GM19351 (cell line): ENCODE measurements at regions not wholly inside any gene's neighbourhood (a gene's known extent, or its start where the extent isn't known, plus 50 kb on each side); places are given as distances from the start of the nearest gene placed in this dataset.
"Not testable (repeated sequence)": the region's sequence is repeated elsewhere in the genome, so short reads cannot be mapped to it uniquely, and the experiment has no call there.

Experiments
- ATAC-seq: cut with Tn5 transposase; IDR thresholded peaks from one replicate; pipeline ENCODE4 v1.9.1; 2021; ENCODE audit warnings: mild to moderate bottlenecking, moderate library complexity; ENCODE audit not compliant: unreplicated experiment

DNA sequence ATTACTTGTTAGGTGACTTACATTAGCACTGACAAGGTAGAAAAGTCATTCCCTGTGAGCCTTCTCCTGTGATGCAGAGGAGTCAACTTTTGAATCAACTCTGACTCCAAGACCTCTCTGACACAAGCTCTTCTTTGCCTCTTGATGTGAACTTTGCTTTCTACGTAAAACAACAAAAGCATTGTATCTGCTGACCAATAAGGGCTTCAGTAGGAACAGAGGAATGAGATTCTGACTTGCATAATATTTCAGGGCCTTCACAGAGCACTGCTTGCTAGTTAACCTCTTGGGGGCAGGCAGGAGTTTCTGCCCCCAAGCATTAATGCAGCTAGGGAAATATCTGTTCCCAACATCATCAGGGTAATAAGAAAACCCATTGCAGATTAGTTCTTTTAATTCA lies 791.5 kb downstream of the BCL11A start:
- no peak for ATAC-seq

DNA sequence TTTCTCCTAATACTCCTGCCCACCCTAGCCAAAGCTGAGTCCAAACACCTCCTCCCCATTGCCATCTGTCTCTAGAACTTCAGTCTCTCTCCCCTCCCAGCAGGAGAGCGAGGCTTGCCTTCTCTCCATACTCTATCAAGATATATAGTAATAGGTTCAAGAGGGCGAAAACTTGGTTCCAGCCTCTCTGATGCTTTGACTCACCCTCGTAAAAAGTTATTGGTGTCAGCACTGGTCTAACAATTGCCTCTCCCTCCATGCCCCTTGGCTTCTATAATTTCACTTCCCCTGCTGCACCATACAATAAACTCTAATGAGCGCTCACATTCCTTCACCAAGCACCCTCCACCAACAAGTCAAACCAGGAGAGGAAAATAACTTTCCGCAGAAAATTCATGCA lies 797.3 kb downstream of the BCL11A start:
- no peak for ATAC-seq

DNA sequence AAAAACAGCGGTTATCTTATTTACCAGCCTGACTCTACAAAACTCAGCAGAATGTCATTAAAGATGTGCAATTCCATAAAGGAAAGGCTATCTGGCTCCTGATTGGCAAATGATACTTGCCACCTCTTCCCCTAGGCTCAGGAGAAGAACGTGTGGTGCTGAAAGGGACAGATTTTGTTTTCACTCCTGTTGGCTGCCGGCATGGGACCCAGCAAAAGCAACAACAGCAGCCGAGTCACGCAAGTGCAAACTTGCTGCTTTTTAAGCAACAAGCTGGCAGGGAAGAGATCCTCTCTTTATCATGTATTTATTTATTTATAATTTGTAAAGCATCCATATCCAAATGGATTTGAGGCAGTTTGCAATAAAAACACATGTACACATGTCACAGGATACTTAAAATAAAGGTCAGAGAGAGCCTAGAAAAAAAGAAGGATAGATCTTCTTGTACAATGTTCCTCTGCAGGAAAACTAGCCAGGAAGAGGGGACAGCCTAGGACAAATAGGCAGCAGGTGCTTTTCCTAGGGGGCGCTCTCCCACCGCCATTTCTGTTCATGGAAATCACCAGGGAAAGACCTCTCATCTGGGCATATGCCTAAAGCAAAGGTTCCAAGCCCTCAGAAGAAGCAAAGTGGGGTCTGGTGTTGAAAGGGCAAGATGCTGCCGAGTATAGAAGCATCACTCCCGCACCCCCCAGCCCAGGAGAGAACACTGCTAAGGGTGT lies 799.3 kb downstream of the BCL11A start:
- ATAC-seq, result no peak

DNA sequence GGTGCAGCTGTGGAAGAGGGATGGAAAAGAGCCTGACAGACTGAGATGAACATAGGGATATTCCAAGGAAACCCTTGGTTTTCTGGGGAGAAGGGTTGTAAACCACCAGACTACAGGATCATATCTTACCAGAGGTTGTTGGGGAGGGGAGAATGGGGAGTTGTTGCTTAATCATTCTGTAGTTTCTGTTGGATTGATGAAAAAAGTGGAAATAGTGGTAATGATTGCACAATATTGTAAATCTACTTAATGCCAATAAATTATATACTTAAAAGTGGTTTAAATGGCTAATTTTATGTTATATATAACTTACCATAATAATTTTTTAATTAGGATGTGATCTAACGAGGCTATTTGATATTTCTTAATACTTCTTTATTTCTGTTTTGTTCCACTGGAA lies 800.9 kb downstream of the BCL11A start:
- ATAC-seq, result no peak

DNA sequence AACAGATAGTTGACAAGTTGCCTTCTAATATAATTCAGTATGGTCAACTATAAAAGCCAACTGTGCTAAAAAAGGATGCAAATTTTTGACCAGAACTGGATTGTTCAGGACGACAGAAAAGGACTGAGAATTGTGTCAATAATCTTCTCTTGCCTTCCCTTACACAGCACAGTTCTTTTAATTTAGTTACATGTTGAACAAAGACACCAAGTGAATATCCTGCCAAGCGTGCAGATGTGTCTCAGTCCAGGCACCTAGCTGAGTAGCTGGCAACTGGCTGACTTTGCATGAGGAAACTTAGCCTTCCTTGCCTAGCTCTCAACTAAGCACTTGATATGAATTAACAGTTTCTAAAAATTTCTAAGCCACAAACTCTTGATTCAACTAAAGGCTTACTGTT lies 801.4 kb downstream of the BCL11A start:
- ATAC-seq, result no peak

DNA sequence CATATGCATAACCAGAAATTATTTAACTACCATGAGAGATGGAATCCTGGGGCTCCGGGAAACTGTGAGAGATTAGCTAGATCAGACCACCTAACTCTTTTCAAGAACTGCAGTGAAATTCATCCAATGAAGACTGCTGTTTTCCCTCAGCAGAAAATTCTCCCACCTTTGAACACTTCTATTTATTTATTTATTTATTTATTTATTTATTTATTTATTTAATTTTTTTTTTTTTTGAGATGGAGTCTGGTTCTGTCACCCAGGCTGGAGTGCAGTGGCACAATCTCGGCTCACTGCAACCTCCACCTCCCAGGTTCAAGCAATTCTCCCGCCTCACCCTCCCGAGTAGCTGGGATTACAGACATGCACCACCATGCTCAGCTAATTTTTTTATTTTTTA lies 802.2 kb downstream of the BCL11A start:
- ATAC-seq, result not testable (repeated sequence)

DNA sequence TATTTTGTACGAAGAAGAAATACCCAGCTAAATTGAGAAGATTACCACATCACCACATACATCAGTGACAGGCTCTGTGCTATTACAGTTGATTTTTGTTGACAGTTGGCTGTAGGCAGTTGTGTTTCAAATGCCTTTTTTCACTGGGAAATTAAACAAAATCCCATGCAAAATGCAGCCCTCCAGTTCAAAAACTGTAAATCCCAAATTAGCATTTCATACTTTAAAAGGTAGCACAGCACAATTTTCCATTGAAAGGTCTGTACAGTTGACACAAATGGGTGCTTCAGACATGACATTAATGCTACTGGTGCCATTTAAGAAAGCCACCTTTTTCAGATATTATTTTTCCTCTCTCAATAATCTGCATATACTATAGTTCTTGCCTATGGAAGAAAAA lies 807.2 kb downstream of the BCL11A start:
- no peak for ATAC-seq

DNA sequence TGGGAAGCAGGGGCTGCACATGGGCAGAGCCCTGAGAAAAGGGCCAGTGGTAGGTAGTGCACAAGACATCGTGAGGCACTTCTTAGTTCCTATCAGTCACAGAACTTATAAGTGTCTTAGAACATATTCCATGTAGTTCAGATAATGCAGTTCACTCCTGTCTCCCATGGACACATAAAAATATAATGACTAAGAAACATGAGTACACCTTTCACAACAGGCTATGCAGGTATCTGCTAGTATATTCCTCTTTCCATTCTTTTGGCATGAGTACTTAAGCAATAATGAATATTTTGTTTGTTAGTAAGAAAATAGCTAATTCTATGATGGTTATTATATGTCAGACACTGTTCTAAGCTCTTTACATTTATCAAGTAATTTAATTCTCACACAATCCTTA lies 808.4 kb downstream of the BCL11A start:
- no peak for ATAC-seq

DNA sequence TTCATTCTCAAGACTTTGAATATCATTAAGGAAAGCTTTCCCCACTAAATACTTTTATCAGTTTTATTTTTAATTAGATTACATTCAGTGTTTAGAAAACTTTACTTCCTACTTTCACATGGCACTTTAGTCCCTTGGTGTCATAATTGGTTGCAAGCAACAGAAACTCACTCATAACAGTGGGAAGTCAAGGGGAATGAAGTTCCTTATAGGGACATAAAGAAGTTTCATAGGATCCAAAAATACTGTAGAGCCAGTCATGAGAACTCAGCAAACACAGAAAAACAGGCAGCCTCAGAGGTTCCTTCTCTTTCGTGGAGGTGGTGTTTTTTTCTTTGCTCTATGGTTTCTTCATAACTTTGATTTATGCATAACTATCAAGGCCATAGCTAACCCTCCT lies 809.0 kb downstream of the BCL11A start:
- no peak for ATAC-seq

DNA sequence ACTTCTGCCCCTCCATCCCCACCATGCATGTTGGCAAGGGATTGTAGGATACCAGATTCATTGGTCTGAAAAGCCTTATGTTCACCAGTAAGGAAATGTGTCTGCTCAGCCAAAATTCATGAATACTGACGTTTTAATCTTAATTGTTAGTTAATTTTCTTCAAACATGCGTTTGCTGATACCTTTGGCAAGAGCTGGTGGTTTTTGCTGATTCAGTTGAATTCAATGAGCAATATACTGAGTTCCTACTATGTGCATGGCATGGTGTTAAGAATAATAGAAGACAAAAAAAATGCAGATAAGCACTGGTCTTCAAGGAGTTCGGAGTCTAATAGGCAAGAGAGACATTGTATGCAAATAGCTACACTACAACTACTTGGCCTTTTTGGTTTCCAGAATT lies 811.6 kb downstream of the BCL11A start:
- ATAC-seq, result no peak

DNA sequence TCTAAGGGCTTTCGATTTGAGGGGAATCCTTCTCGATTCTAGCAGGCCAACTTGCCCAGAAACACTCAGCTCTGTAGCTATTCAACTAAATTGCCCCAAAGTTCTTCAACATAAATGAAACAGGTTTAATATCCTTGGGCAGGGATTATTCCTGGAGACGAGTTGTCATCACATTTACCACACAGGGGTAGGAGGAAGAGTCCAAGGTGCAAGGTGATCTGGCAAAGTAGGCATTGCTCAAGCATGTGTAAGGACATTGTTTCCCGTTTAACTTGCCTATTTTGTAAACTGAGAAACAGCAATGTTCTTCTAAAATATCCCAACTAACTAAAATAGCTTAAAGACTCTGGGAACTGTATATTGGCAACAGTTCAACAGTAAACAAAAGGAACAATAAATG lies 814.3 kb downstream of the BCL11A start:
- no peak for ATAC-seq

DNA sequence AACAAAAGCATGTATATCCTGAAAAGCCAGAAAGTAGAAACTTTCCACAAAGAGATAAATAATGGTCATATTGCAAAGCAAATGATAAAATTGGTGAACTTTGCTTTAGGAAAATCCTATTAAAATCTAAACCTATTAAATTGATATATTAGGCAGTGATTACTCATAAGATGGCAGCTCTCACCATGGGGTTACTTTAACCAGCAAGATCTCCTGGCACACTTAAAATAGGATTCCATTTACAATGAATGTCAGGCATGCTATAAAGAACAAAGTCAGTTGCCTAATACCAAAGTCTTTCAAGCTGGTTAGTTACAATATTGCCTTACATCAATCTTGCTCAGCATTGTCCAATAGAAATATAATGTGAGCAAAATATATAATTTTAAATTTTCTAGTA lies 816.2 kb downstream of the BCL11A start:
- no peak for ATAC-seq

DNA sequence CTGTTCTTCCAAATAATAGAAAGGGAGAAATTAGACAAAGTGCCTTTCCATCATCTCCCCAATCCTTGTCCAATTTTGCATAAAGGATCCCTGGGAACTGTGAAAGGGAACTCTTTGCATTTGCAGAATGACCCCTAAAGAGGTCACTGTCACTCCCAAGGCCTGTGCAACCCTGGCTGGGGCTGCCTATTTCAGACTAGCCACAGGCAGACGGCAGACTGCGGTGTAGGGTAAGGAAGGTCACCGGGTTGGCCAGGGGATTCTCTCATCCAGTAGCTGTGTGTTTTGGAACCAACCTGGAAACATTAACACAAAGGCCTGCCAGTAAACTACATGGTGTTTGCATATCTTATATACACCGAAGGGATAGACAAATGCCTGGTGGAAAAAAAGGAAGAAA lies 818.7 kb downstream of the BCL11A start:
- no peak for ATAC-seq

DNA sequence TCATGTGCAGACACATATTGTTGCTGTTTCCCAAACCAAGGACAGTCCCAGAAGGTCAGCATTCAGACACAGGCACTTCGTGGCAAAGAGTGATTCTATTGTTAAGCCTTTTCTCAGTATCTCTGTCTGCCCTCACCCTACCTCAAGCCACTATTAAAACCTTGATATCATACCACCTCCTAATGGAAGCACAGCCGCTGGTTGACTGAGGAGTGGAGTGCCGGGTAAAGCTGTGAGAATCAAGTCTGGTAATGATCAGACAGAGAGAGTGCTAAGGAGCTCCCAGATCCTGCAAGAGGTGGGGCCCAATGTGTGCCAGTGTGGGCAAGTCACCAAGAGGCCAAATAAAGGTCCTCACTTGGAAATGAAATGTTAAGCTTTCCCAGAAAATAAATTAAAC lies 819.5 kb downstream of the BCL11A start:
- no peak for ATAC-seq

DNA sequence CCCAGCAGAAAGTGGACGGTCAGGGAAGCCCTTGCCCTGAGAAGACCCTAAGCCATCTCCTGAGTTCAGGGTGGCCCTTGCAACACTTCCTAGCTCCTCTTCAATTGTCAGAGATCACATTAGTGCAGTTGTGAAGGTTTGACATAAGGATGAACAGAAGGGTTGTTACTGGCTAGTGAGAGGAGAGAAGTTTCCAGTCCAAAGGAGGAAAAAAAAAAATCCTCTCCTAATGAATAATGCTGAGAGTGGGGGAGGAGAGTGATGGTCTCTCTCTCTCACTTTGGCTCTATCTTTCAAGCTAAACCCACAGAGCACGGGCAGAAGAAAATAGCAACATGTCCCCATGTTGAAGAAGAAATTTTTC lies 819.9 kb downstream of the BCL11A start:
- ATAC-seq, result no peak

DNA sequence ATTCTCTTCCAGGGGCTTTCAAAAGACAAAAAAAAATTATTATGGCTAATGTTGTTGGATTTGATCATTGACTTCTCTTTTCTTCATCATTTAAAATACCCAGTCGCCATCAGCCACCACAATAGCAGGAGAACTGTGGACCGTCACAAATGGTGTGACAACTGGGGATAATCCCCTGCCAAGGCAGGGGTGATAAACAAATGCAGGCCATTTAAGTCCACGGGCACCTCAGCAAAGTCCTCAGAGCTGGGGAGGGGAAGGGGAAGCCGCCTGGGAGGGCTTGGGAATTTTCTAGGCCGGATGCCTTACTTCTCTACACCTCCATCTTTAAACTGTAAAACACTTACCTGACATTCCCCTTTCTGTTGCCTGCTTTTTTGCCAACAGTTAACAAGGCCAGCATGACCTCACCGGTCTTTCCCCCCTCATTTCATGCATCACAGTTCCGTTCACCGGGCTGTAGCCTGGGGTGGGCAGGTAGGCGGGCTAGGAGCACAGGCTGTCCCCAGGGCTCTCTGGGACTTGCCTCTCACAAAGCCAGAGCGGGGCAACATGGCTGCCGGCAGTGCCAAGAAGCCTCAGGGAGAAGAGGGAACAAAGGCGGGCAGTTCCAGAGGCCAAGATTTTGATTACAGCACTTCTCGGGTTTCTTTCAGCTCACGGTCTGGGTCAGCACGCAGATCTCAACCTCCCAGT lies 820.4 kb downstream of the BCL11A start:
- no peak for ATAC-seq

DNA sequence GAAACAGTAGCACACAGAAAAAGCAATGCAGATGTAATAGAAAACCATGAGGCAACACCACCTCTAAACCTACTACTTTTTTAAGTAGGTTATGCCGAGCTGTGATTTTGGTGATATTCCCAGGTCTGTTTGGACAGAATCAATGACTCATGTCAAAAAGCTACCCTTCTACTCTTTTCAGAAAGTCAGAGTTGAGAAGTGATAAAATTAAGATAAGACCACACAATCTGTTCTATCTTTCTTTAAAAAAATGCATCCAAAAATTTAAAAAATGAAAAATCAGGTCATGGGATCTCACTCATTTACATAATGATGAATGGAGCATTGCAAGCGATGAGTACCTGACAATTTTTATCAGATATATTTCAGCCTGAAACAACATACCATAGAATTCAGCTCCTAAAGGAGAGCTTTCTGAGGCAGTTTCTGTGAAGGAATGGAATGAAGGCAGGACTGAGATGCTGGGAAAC lies 826.3 kb downstream of the BCL11A start:
- no peak for ATAC-seq

DNA sequence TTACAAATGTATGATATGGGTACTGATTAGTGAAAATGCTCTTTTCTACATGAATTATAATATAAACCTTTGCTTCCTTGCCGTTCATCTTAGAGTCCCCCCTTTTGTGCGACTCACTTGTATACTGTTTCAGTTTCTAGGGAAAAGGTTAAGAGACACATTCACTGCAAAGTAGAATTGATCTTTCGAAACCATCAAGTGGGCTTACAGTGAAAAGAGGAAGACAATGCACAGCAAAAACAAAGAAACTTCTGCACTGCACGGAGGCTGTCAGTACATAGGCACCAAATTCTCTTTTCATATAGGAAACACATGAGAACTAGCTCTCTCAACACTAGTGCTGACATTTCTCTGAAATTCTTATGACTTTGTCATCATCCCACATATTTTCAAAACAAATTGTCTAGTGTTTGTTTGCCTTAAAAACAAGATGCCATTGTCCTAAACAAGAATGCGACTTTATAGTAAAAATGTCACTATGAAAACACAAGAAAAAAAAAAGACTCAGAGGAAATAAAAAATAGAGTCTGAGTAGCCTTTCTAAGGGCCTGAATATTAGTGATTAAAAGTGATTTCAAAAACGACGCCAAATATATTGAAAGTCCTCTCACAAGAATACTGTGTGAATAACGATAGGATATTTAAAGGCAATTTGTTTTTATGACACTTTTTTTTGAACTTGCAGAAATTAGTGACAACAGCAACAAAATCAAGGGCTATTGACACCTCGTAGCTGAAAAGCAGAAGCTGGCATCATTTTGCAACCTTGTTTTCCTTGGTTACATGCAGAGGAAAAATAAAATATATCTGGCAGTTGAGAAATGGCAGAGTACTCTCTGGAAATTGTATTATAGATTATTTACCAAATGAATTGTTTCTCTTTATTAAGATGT lies 827.0 kb downstream of the BCL11A start:
- peak; percentile 86 for ATAC-seq

DNA sequence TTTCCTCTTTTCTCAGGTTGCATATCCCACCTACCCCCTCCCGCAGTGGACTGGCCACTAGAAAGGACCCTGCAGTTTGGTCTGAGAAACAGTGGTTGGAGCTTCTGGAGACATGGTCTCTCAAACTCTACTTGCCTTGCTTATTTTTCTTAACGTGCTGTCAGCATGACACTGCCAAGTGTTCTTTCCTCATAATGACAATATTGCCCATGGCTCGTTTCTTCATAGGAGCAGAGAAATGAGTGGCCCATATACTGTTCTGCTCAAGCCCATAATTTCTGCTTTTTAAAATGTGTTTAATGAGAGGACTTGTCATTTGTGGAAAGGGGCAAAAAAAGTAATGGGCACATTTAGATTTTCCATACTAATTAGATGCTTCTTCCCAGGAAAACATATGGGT lies 828.7 kb downstream of the BCL11A start:
- ATAC-seq, result no peak

DNA sequence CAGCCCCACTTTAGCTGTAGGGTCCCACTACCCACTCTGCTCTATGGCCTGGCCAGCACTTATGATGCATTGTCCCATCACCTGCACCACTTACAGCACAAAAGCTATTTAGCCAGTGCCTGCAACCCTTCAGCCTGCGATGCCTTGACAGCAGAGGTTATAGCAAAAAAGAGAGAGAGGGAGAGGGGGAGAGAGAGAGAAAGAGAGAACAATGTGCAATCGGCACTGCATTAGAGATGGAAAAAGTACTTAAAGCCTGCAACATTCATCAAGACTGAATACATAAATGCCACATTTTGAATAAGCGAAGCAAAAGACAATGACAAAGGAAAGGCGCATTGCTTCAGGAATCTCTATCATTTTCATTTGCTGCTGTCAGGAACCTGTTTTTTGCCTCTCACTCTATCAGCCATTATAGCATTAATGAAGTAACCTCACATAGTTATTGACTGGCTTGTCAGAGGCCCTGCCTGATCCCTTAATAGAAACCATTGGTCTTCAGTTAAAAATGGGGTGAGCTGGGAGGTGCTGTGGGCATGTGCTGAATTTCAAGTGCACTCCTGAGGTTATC lies 833.1 kb downstream of the BCL11A start:
- no peak for ATAC-seq

DNA sequence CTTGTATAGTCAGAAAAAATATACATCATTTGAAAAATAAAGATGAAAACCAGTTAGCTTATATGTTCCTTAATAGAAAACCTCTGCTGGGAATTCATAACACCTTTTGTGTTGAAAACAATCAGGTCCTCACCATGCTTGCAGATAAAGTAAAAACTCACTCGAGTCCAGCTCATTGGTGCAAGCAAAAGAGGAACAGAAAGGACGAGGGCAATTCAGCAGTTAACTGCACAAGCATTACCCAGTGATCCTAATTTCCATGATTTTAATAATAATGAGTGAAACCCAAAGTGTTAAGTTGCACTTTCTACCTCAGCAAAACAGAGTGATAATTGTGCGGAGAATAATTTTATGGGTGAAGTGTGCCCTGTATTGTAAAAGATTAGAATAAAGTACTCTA lies 839.9 kb downstream of the BCL11A start:
- ATAC-seq, result peak; percentile 78
